ENCODE measurements at regions not wholly inside any gene's neighbourhood (a gene's known extent, or its start where the extent isn't known, plus 50 kb on each side); places are given as distances from the start of the nearest gene placed in this dataset.

DNA sequence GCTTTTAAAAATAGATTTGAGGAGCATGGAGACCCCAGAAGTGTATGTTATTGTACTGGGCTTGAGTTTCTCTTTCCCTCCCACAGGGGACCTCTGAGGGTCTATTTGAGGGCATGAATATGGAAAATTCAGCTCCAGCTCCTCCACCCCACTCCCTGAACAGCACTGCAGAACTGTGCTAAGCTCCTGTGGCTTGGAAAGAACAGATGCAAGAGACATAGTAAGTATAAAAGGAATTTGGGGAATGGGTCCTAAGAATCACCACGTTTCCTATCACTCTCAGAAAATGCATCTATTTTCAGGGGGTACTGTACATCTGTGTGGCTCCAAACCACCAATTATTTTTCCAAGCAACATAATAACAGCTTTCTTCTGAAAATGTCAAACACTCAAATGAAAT is 416.1 kb downstream of the ZNF521 start:
- FAIRE-seq (no peak), DNase-seq (ENCODE audit: insufficient read length) (no peak)
- no peak for TF ChIP-seq POLR2AphosphoS5 (IDR thresholded peaks at IDR 0.05; ENCODE audit: low read depth, low read length)
- no peak for TF ChIP-seq POLR2A (IDR thresholded peaks at IDR 0.05; ENCODE audit: low read depth, low read length)
- TF ChIP-seq TAF1 (IDR thresholded peaks at IDR 0.05; ENCODE audit: borderline replicate concordance, low read depth, low read length): no peak

DNA sequence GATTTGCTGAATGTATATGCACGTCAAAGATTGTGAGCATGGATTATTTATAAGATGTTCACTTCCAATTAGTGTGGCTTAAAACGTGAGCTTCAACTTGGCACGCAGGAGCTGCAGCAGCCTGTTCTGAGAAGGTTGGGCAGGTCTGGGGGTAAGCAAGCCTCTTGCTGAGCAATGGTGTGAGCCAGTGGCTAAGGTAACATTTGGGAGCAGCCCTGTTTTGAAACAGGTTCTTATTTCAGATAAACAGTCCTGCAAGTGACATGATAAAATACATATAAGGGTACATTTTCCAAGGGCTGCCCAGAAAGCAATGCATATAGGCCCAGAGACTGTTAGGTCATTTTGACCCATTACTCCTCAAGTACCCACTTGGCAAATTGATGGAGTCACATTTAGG is 415.3 kb downstream of the ZNF521 start:
- DNase-seq (ENCODE audit: insufficient read length): no peak
- FAIRE-seq: no peak

DNA sequence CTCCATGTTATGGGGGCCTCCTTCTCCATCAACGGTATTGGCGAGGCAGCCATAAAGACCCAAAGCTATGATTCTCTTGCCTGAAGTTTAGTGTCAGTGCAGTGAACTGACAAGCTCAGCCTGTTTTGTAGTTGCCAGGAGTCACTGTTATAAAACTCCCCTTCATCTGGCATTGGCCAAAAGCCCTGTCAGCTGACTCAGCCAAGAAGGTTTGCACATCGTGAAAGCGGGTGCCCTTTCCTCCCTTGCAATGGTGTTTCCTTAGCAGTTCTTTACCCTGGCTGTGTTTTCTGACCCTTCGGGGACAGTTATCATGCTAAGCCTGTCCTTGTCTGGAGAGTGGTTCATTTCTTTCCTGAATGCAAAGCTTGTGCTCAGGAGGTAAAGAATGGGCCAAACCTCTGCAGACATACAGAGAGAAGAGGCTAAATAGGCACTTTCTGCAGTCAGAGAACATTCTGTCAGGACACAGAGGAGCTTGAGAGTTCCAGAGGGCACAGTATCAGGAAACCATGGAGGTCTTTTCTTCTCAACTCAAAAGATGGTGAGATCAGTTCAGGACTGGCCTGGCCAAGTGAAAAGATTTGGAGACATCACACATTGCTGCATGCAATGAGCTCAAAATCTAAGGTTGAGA is 414.2 kb downstream of the ZNF521 start:
- FAIRE-seq (no peak), DNase-seq (ENCODE audit: insufficient read length) (no peak)
- no peak for TF ChIP-seq TAF1 (IDR thresholded peaks at IDR 0.05; ENCODE audit: borderline replicate concordance, low read depth, low read length)
- no peak for TF ChIP-seq POLR2AphosphoS5 (IDR thresholded peaks at IDR 0.05; ENCODE audit: low read depth, low read length)
- no peak for TF ChIP-seq POLR2A (IDR thresholded peaks at IDR 0.05; ENCODE audit: low read depth, low read length)

More for the DNA sequence above, 415.3 kb downstream of the ZNF521 start:
- TF ChIP-seq TAF1 (IDR thresholded peaks at IDR 0.05; ENCODE audit: borderline replicate concordance, low read depth, low read length): no peak
- no peak for TF ChIP-seq POLR2A (IDR thresholded peaks at IDR 0.05; ENCODE audit: low read depth, low read length)
- TF ChIP-seq POLR2AphosphoS5 (IDR thresholded peaks at IDR 0.05; ENCODE audit: low read depth, low read length): no peak

DNA sequence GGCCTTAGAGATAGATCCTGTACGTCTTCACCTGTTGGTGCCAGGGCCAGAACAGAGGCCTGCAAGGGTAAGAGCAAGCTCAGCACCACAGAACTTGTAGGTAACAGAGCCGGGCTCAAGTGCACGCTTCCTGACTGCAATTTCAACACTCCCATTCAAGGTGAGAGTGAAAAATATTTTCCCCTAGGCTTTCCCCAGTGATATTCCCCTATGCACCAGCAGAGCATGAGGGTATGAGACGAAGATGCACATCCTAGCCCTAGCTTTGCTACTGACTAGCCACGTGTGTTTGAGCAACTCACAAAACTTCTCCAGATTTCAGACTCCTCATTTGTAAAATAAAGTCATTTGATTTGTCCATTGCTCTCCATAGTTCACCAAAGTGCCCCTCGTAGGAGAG is 411.6 kb downstream of the ZNF521 start:
- FAIRE-seq (no peak), DNase-seq (ENCODE audit: insufficient read length) (no peak)
- TF ChIP-seq POLR2A (IDR thresholded peaks at IDR 0.05; ENCODE audit: low read depth, low read length) (no peak), TAF1 (IDR thresholded peaks at IDR 0.05; ENCODE audit: borderline replicate concordance, low read depth, low read length) (no peak), POLR2AphosphoS5 (IDR thresholded peaks at IDR 0.05; ENCODE audit: low read depth, low read length) (no peak)

DNA sequence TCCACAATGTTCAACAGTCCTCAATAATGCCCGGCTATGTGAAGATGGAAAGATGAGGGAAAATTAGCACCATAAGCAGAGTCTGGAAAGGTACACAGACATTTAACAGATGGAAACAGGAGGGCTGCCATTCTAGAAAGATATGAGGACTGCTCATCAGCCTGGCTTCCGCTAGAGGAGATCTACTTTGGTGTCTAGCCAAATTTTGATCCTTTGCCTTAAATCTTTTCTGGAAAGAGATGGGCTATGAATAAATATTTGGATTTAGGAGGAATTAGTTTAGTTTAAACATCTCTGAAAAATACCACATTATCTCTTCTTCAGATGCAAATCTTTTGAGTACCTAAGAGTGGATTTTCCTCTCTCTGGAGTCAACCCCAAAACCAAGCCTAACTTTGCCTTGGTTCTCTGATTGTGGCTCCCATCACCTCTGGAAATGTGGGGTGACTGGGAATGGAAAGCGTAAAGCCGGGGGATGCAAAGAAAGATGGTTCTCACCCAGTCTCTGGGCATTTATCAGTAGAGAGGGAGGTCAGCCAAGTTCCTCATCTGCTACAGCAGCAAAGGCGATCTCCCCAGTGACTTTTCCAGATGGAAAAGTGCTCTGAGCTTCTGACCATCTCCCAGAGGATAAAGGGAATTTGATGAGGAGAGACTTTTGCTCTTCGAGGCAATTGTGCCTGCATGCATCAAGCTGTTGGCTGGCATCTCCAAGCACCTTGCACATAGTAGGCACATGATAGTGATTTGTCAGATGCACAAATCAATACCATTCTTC is 410.6 kb downstream of the ZNF521 start:
- TF ChIP-seq TAF1 (IDR thresholded peaks at IDR 0.05; ENCODE audit: borderline replicate concordance, low read depth, low read length) (no peak), POLR2AphosphoS5 (IDR thresholded peaks at IDR 0.05; ENCODE audit: low read depth, low read length) (no peak)
- DNase-seq (ENCODE audit: insufficient read length): no peak
- no peak for FAIRE-seq

DNA sequence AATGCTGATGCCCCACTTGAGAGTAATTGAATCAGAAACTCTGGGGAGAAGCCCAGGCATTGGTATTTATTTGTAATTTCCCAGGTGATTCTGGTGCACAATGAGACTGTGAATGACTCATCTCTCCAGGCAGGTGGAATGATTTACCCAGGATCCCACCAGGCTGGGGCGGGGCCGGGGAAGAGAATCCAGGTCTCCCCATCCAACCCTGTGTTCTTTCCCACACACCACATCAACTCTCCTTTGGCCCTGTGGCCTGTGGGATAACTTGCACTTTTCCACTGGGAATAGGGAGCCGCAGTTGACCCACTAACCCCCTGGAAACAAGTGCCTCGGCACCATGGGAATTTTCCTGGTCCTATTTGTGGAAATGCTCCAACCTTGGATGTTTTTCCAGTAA is 409.8 kb downstream of the ZNF521 start:
- TF ChIP-seq POLR2AphosphoS5 (IDR thresholded peaks at IDR 0.05; ENCODE audit: low read depth, low read length): no peak
- no peak for TF ChIP-seq POLR2A (IDR thresholded peaks at IDR 0.05; ENCODE audit: low read depth, low read length)
- TF ChIP-seq TAF1 (IDR thresholded peaks at IDR 0.05; ENCODE audit: borderline replicate concordance, low read depth, low read length): no peak
- FAIRE-seq: no peak
- no peak for DNase-seq (ENCODE audit: insufficient read length)

DNA sequence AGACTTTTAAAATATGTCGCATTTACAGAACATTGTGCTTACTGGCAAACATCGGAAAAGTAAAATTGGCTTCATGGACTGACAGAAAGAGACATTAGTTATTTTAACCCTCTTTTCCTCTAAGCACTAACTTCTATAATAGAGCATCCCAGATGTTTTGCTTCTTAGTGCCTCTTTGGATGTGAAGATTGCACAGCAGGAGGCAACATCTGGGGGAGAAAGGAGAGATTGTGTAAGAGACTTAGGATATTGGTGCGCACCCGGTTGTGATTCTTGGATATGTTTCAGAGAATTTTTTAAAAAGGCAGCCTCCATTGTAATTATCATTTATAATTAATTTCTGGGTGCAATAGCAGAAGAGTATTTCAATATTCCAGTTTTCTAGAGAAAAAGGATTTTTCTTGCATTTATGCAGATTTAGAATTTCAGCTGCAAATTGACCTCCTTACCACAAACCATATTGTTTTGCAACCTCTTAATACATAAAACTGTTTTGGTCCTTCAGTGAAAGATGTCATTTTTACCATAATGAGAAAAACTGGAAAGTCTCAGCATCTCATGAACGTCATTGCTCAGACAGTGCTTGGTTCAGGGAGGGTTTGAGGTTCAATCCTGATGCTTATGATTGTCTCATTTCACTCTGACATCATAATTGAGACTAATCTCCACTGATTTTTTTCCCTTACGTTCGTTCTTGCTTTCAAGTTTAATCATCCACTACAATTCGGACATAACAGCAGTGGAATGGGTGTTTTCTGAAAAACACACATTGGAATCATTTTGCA is 404.3 kb downstream of the ZNF521 start:
- FAIRE-seq (no peak), DNase-seq (ENCODE audit: insufficient read length) (no peak)
- TF ChIP-seq POLR2AphosphoS5 (IDR thresholded peaks at IDR 0.05; ENCODE audit: low read depth, low read length): no peak
- no peak for TF ChIP-seq TAF1 (IDR thresholded peaks at IDR 0.05; ENCODE audit: borderline replicate concordance, low read depth, low read length)
- TF ChIP-seq POLR2A (IDR thresholded peaks at IDR 0.05; ENCODE audit: low read depth, low read length): no peak

DNA sequence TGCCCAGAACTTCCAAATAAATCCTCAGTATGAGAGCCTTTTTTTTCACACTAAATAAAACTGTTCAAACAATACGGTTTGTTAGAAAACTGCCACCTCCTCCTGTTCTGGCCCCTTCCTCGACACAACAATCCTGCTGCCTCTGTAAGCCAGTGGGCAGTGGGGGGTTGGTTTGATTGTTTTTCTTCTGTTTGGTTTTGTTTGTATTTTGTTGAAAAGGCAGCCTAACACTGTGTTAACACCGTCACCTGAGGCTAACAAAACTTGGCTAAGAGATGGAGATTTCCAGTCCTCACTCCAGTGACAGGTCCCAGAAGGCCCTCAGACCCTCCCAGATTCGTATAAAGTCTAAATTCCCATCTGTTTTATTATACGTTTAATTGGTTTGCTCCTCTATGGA is 402.1 kb downstream of the ZNF521 start:
- TF ChIP-seq POLR2A (IDR thresholded peaks at IDR 0.05; ENCODE audit: low read depth, low read length) (no peak), TAF1 (IDR thresholded peaks at IDR 0.05; ENCODE audit: borderline replicate concordance, low read depth, low read length) (no peak), POLR2AphosphoS5 (IDR thresholded peaks at IDR 0.05; ENCODE audit: low read depth, low read length) (no peak)
- no peak for FAIRE-seq
- no peak for DNase-seq (ENCODE audit: insufficient read length)

DNA sequence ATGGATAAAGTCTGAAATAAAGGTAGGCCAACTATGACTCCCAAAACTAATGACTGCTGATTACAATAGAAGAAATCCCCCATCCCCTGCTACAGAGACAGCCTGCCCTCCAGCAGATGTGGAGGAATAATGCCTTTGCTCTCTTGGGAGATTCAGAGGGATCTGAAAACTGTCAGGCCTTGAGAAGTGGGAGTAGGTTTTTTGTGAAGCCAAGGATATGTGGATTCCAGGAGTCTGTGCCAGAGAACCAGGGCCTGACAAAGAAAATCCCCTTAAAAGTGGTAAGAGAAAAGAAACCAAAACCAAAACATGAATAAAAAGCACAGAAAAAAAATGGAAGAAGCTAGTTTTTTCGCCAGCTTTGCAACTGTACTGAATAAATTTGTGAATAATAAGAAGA is 397.6 kb downstream of the ZNF521 start:
- no peak for DNase-seq (ENCODE audit: insufficient read length)
- TF ChIP-seq TAF1 (IDR thresholded peaks at IDR 0.05; ENCODE audit: borderline replicate concordance, low read depth, low read length): no peak
- no peak for TF ChIP-seq POLR2AphosphoS5 (IDR thresholded peaks at IDR 0.05; ENCODE audit: low read depth, low read length)
- TF ChIP-seq POLR2A (IDR thresholded peaks at IDR 0.05; ENCODE audit: low read depth, low read length): no peak
- FAIRE-seq: no peak

DNA sequence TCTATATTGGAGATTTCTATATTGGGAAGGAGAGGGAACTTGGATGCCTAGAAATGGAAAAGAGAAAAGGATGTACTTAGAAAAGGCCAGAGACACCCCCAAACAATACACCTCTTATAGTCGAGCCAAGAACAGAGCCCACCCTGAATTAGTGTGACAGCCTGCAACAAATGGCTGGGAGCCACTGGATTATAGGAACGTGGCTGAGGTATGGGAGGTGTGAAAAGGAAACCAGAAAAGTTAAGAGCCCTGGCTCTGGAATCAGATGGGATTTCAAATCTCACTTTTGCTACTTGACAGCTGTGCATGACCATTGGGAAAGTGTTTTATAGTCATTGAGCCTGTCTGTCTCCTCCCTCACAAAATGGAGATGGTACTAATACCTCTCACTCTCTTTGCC is 394.0 kb downstream of the ZNF521 start:
- TF ChIP-seq POLR2A (IDR thresholded peaks at IDR 0.05; ENCODE audit: low read depth, low read length) (no peak), POLR2AphosphoS5 (IDR thresholded peaks at IDR 0.05; ENCODE audit: low read depth, low read length) (no peak), TAF1 (IDR thresholded peaks at IDR 0.05; ENCODE audit: borderline replicate concordance, low read depth, low read length) (no peak)
- no peak for FAIRE-seq
- no peak for DNase-seq (ENCODE audit: insufficient read length)

DNA sequence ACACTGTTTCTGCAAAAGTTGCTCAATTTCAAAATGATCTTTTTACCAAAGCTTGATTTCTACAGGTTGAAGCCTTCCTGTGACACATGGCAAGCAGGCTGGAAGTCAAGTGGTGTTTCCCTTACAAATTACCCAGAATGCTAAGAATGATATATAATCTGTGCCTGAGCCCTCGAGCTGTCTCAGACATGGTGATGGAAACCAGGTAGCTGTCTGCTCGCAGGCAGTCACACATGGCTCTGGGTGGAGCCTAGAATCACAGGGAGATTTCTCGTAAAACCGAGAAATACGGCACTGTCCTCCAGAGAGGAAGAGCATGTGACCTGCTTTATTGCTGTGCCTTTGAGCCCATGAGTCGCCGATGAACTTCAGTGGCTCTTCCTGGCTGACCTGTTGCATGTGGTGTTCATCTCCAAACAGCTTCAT is 392.9 kb downstream of the ZNF521 start:
- no peak for TF ChIP-seq TAF1 (IDR thresholded peaks at IDR 0.05; ENCODE audit: borderline replicate concordance, low read depth, low read length)
- TF ChIP-seq POLR2A (IDR thresholded peaks at IDR 0.05; ENCODE audit: low read depth, low read length): no peak
- TF ChIP-seq POLR2AphosphoS5 (IDR thresholded peaks at IDR 0.05; ENCODE audit: low read depth, low read length): no peak
- no peak for DNase-seq (ENCODE audit: insufficient read length)
- FAIRE-seq: no peak
